ENCODE measurements at regions not wholly inside any gene's neighbourhood (a gene's known extent, or its start where the extent isn't known, plus 50 kb on each side); places are given as distances from the start of the nearest gene placed in this dataset.
"Not testable (repeated sequence)": the region's sequence is repeated elsewhere in the genome, so short reads cannot be mapped to it uniquely, and the experiment has no call there.

- H3K4me1 ChIP-seq (ENCODE audit: insufficient read depth, low read length, severe bottlenecking) = no peaks in the 10 kb centered on the region
Observed at GRCh38 chr5:101716941-101717340, 579.1 kb downstream of the SLCO4C1 start.

GRCh38 chr5:101715790-101716189, 580.3 kb downstream of the SLCO4C1 start:
- not testable (repeated sequence) for H3K36me3 ChIP-seq (ENCODE audit: insufficient read depth, low read length); H3K9me3 ChIP-seq (ENCODE audit: low read length); H3K79me2 ChIP-seq (ENCODE audit: insufficient read depth, low read length); H3K9me2 ChIP-seq (ENCODE audit: low read depth, low read length); H2AFZ ChIP-seq (ENCODE audit: low read length); H3K27ac ChIP-seq (ENCODE audit: low read depth, low read length, poor library complexity, severe bottlenecking); H3K4me1 ChIP-seq (ENCODE audit: insufficient read depth, low read length, severe bottlenecking); H3K27me3 ChIP-seq (ENCODE audit: insufficient read depth, low read length); H4K20me1 ChIP-seq (ENCODE audit: insufficient read depth, low read length); H3K4me3 ChIP-seq (ENCODE audit: low read depth, low read length, poor library complexity, severe bottlenecking); H3K9ac ChIP-seq (ENCODE audit: low read length); H3K4me2 ChIP-seq (ENCODE audit: low read length); H3F3A ChIP-seq (ENCODE audit: insufficient read depth, low read length)

More at GRCh38 chr5:101716941-101717340, 579.1 kb downstream of the SLCO4C1 start:
- Histone ChIP-seq H3K27ac (ENCODE audit: low read depth, low read length, poor library complexity, severe bottlenecking) (no peak overlapping the region), H3K9me2 (ENCODE audit: low read depth, low read length) (no peaks in the 10 kb centered on the region), H3K36me3 (ENCODE audit: insufficient read depth, low read length) (no peaks in the 10 kb centered on the region), H3K79me2 (ENCODE audit: insufficient read depth, low read length) (no peaks in the 10 kb centered on the region), H2AFZ (ENCODE audit: low read length) (no peak overlapping the region), H3K9me3 (ENCODE audit: low read length) (no peaks in the 10 kb centered on the region), H3K27me3 (ENCODE audit: insufficient read depth, low read length) (no peaks in the 10 kb centered on the region), H3K4me2 (ENCODE audit: low read length) (no peak overlapping the region), H4K20me1 (ENCODE audit: insufficient read depth, low read length) (no peaks in the 10 kb centered on the region), H3K9ac (ENCODE audit: low read length) (no peak overlapping the region), H3F3A (ENCODE audit: insufficient read depth, low read length) (no peaks in the 10 kb centered on the region), H3K4me3 (ENCODE audit: low read depth, low read length, poor library complexity, severe bottlenecking) (no peak overlapping the region)
- TF ChIP-seq EZH2 (IDR thresholded peaks at IDR 0.05; ENCODE audit: borderline replicate concordance, low read length) = no peak
- TF ChIP-seq, protein P1, sequence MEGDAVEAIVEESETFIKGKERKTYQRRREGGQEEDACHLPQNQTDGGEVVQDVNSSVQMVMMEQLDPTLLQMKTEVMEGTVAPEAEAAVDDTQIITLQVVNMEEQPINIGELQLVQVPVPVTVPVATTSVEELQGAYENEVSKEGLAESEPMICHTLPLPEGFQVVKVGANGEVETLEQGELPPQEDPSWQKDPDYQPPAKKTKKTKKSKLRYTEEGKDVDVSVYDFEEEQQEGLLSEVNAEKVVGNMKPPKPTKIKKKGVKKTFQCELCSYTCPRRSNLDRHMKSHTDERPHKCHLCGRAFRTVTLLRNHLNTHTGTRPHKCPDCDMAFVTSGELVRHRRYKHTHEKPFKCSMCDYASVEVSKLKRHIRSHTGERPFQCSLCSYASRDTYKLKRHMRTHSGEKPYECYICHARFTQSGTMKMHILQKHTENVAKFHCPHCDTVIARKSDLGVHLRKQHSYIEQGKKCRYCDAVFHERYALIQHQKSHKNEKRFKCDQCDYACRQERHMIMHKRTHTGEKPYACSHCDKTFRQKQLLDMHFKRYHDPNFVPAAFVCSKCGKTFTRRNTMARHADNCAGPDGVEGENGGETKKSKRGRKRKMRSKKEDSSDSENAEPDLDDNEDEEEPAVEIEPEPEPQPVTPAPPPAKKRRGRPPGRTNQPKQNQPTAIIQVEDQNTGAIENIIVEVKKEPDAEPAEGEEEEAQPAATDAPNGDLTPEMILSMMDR (IDR thresholded peaks at IDR 0.05; ENCODE audit: low read length) = no peak

GRCh38 chr5:101689306-101689705, 606.8 kb downstream of the SLCO4C1 start:
- Histone ChIP-seq H3K79me2 (ENCODE audit: insufficient read depth, low read length) (no peaks in the 10 kb centered on the region), H3F3A (ENCODE audit: insufficient read depth, low read length) (no peaks in the 10 kb centered on the region), H3K27ac (ENCODE audit: low read depth, low read length, poor library complexity, severe bottlenecking) (no peak overlapping the region), H4K20me1 (ENCODE audit: insufficient read depth, low read length) (no peaks in the 10 kb centered on the region), H3K4me3 (ENCODE audit: low read depth, low read length, poor library complexity, severe bottlenecking) (no peak overlapping the region), H3K9me3 (ENCODE audit: low read length) (no peaks in the 10 kb centered on the region), H3K36me3 (ENCODE audit: insufficient read depth, low read length) (no peaks in the 10 kb centered on the region), H3K4me2 (ENCODE audit: low read length) (no peak overlapping the region), H3K4me1 (ENCODE audit: insufficient read depth, low read length, severe bottlenecking) (no peaks in the 10 kb centered on the region), H2AFZ (ENCODE audit: low read length) (no peak overlapping the region), H3K9me2 (ENCODE audit: low read depth, low read length) (no peaks in the 10 kb centered on the region), H3K27me3 (ENCODE audit: insufficient read depth, low read length) (no peaks in the 10 kb centered on the region), H3K9ac (ENCODE audit: low read length) (no peak overlapping the region)
- no peak for TF ChIP-seq EZH2 (IDR thresholded peaks at IDR 0.05; ENCODE audit: borderline replicate concordance, low read length)

DNA sequence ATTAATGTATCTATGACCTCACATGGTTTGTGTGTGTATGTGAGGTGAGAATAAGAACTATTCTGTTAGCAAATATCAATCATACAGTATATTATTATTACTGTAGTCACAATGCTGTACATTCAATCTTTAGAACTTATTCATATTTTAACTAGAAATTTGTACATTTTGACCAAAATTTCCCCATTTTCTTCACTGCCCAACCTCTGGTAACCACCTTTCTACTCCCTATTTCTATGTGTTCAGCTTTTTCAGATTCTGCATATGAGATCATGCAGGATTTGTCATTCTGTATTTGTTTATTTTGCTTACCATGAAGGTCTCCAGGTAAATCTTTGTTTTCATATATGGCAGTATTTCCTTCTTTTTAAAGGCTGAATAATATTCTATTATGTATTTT, 607.9 kb downstream of the SLCO4C1 start:
- H3K79me2 ChIP-seq (ENCODE audit: insufficient read depth, low read length) = no peaks in the 10 kb centered on the region
- H2AFZ ChIP-seq (ENCODE audit: low read length) = no peak overlapping the region
- no peaks in the 10 kb centered on the region for H3F3A ChIP-seq (ENCODE audit: insufficient read depth, low read length)
- no peak overlapping the region for H3K27ac ChIP-seq (ENCODE audit: low read depth, low read length, poor library complexity, severe bottlenecking)
- no peak overlapping the region for H3K9ac ChIP-seq (ENCODE audit: low read length)
- TF ChIP-seq, protein P1 (IDR thresholded peaks at IDR 0.05; ENCODE audit: low read length) = no peak
- TF ChIP-seq EZH2 (IDR thresholded peaks at IDR 0.05; ENCODE audit: borderline replicate concordance, low read length) = no peak
- no peaks in the 10 kb centered on the region for H3K27me3 ChIP-seq (ENCODE audit: insufficient read depth, low read length)
- H3K9me3 ChIP-seq (ENCODE audit: low read length) = no peaks in the 10 kb centered on the region
- H3K36me3 ChIP-seq (ENCODE audit: insufficient read depth, low read length) = no peaks in the 10 kb centered on the region
- H3K4me2 ChIP-seq (ENCODE audit: low read length) = no peak overlapping the region
- no peak overlapping the region for H3K4me3 ChIP-seq (ENCODE audit: low read depth, low read length, poor library complexity, severe bottlenecking)
- H4K20me1 ChIP-seq (ENCODE audit: insufficient read depth, low read length) = no peaks in the 10 kb centered on the region
- H3K9me2 ChIP-seq (ENCODE audit: low read depth, low read length) = no peaks in the 10 kb centered on the region
- H3K4me1 ChIP-seq (ENCODE audit: insufficient read depth, low read length, severe bottlenecking) = no peaks in the 10 kb centered on the region
